HEK293 (cell line): ENCODE measurements at regions not wholly inside any gene's neighbourhood (a gene's known extent, or its start where the extent isn't known, plus 50 kb on each side); places are given as distances from the start of the nearest gene placed in this dataset.

Experiments used
- CTCF ChIA-PET: fragments of 350-600 bp; formaldehyde crosslinking; extraction: SDS; loops from one replicate; lab custom pipeline; 2021; ENCODE audit warnings: antibody characterized with exemption; lab: Yijun Ruan, JAX
- POLR2A ChIA-PET: fragments of 300-600 bp; formaldehyde crosslinking; extraction: SDS; loops from one replicate; lab custom pipeline; 2020; ENCODE audit warnings: antibody characterized with exemption, inconsistent platforms; lab: Yijun Ruan, JAX
- H3K27ac ChIP-seq: fragments of 200-500 bp; sonication (Bioruptor generic); 2 replicates; pipeline ENCODE4 v1.5.1; 2014; ENCODE audit warnings: low read depth, low read length, control low read depth, inconsistent platforms; ENCODE audit errors: extremely low read depth
- H3K36me3 ChIP-seq, 2 experiments: fragments of 200-500 bp in 1 of 2; sonication (Bioruptor generic) in 1 of 2; 1 replicate in 1 of 2; 2 replicates in 1 of 2; pipeline ENCODE4 v1.5.1; 2014 to 2017; ENCODE audit warnings: inconsistent platforms in 2 of 2, low read length in 2 of 2; ENCODE audit not compliant: control insufficient read depth in 2 of 2, insufficient read depth in 1 of 2
- H3K4me1 ChIP-seq: fragments of 200-500 bp; sonication (Bioruptor generic); 2 replicates; pipeline ENCODE4 v1.5.1; 2014; ENCODE audit warnings: mild to moderate bottlenecking, low read length, inconsistent platforms; ENCODE audit not compliant: control insufficient read depth, insufficient read depth
- H3K4me3 ChIP-seq: 2 replicates; pipeline ENCODE4 v1.5.1; 2011; ENCODE audit warnings: low read depth, mild to moderate bottlenecking, control low read depth, low read length, moderate library complexity
- H3K9me3 ChIP-seq: fragments of 200-500 bp; sonication (Bioruptor generic); 2 replicates; pipeline ENCODE4 v1.5.1; 2014; ENCODE audit warnings: low read depth, low read length, inconsistent platforms; ENCODE audit not compliant: control insufficient read depth, insufficient read depth
- CTCF ChIP-seq: fragments of 450-650 bp; formaldehyde crosslinking; IDR thresholded peaks from 2 replicates; pipeline ENCODE4 v1.5.1; 2016; ENCODE audit warnings: missing biosample characterization, missing genetic modification characterization
- RBAK ChIP-seq: fragments of 450-650 bp; formaldehyde crosslinking; IDR thresholded peaks from 2 replicates; pipeline ENCODE4 v1.5.1; 2016; ENCODE audit warnings: missing biosample characterization, missing genetic modification characterization
- REPIN1 ChIP-seq: fragments of 450-650 bp; formaldehyde crosslinking; IDR thresholded peaks from 2 replicates; pipeline ENCODE4 v1.5.1; 2017; ENCODE audit warnings: missing biosample characterization, missing genetic modification characterization, low read depth
- REST ChIP-seq: fragments of 450-650 bp; formaldehyde crosslinking; IDR thresholded peaks from 2 replicates; pipeline ENCODE4 v1.5.1; 2016; ENCODE audit warnings: missing biosample characterization, missing genetic modification characterization
- SETDB1 ChIP-seq: IDR thresholded peaks from one replicate; pipeline ENCODE4 v1.6.1; 2017; ENCODE audit warnings: mild to moderate bottlenecking, low read length, moderate library complexity, mixed read lengths; ENCODE audit not compliant: insufficient read length
- SP7 ChIP-seq: fragments of 450-650 bp; formaldehyde crosslinking; IDR thresholded peaks from 2 replicates; pipeline ENCODE4 v1.5.1; 2016; ENCODE audit warnings: missing biosample characterization, missing genetic modification characterization
- ZFHX2 ChIP-seq: fragments of 450-650 bp; formaldehyde crosslinking; conservative IDR thresholded peaks from 2 replicates; pipeline ENCODE4 v1.5.1; 2016; ENCODE audit warnings: missing biosample characterization, missing genetic modification characterization
- ZNF157 ChIP-seq: fragments of 450-650 bp; formaldehyde crosslinking; IDR thresholded peaks from 2 replicates; pipeline ENCODE4 v1.5.1; 2016; ENCODE audit warnings: missing biosample characterization, missing genetic modification characterization
- ZNF239 ChIP-seq: fragments of 450-650 bp; formaldehyde crosslinking; IDR thresholded peaks from 2 replicates; pipeline ENCODE4 v1.5.1; 2016; ENCODE audit warnings: missing biosample characterization, missing genetic modification characterization
- ZNF366 ChIP-seq: fragments of 450-650 bp; formaldehyde crosslinking; conservative IDR thresholded peaks from 2 replicates; pipeline ENCODE4 v1.5.1; 2016; ENCODE audit warnings: missing biosample characterization, missing genetic modification characterization
- ZNF37A ChIP-seq: fragments of 450-650 bp; IDR thresholded peaks from 2 replicates; pipeline ENCODE4 v1.5.1; 2018; ENCODE audit warnings: missing biosample characterization, missing genetic modification characterization
- ZNF394 ChIP-seq: fragments of 450-650 bp; formaldehyde crosslinking; IDR thresholded peaks from 2 replicates; pipeline ENCODE4 v1.5.1; 2016; ENCODE audit warnings: missing biosample characterization, missing genetic modification characterization, mild to moderate bottlenecking, moderate library complexity, borderline replicate concordance
- ZNF404 ChIP-seq: fragments of 450-650 bp; formaldehyde crosslinking; IDR thresholded peaks from 2 replicates; pipeline ENCODE4 v1.5.1; 2017; ENCODE audit warnings: missing biosample characterization, missing genetic modification characterization
- ZNF501 ChIP-seq: fragments of 450-650 bp; formaldehyde crosslinking; IDR thresholded peaks from 2 replicates; pipeline ENCODE4 v1.5.1; 2016; ENCODE audit warnings: missing biosample characterization, missing genetic modification characterization
- ZNF585B ChIP-seq: fragments of 450-650 bp; formaldehyde crosslinking; IDR thresholded peaks from 2 replicates; pipeline ENCODE4 v1.5.1; 2016; ENCODE audit warnings: missing biosample characterization, missing genetic modification characterization
- ZNF623 ChIP-seq: fragments of 450-650 bp; formaldehyde crosslinking; IDR thresholded peaks from 2 replicates; pipeline ENCODE4 v1.5.1; 2016; ENCODE audit warnings: missing biosample characterization, missing genetic modification characterization
- ZNF654 ChIP-seq: fragments of 450-650 bp; formaldehyde crosslinking; IDR thresholded peaks from 2 replicates; pipeline ENCODE4 v1.5.1; 2016; ENCODE audit warnings: low read depth, missing biosample characterization, missing genetic modification characterization
- ZNF707 ChIP-seq: fragments of 450-650 bp; formaldehyde crosslinking; IDR thresholded peaks from 2 replicates; pipeline ENCODE4 v1.5.1; 2016; ENCODE audit warnings: missing biosample characterization, missing genetic modification characterization
- ZNF837 ChIP-seq: fragments of 450-650 bp; formaldehyde crosslinking; IDR thresholded peaks from 2 replicates; pipeline ENCODE4 v1.5.1; 2016; ENCODE audit warnings: missing biosample characterization, missing genetic modification characterization
- TF ChIP-seq, protein P1 (sequence below): fragments of 450-650 bp; formaldehyde crosslinking; conservative IDR thresholded peaks from 2 replicates; pipeline ENCODE4 v1.5.1; 2016; ENCODE audit warnings: low read depth, missing biosample characterization, missing genetic modification characterization
- TF ChIP-seq, protein P2 (sequence below): fragments of 450-650 bp; formaldehyde crosslinking; IDR thresholded peaks from 2 replicates; pipeline ENCODE4 v1.5.1; 2016; ENCODE audit warnings: missing biosample characterization, missing genetic modification characterization

GRCh38 chr21:16034446-16035190, 304.8 kb downstream of the USP25 start:
- Histone ChIP-seq H3K9me3 (no peaks in the 10 kb centered on the region), H3K36me3 (no peaks in the 10 kb centered on the region), H3K4me1 (peaks cover 8% of the 10 kb centered on the region), H3K4me3 (no peak overlapping the region), H3K27ac (no peak overlapping the region)
- TF ChIP-seq ZNF585B (tag by site-specific recombination) = no peak
- TF ChIP-seq ZNF654 (tag by site-specific recombination) = no peak
- TF ChIP-seq SETDB1 = no peak
- no peak for TF ChIP-seq REST (tag by site-specific recombination)
- no peak for TF ChIP-seq ZNF37A (tag by site-specific recombination)
- TF ChIP-seq, protein P1, sequence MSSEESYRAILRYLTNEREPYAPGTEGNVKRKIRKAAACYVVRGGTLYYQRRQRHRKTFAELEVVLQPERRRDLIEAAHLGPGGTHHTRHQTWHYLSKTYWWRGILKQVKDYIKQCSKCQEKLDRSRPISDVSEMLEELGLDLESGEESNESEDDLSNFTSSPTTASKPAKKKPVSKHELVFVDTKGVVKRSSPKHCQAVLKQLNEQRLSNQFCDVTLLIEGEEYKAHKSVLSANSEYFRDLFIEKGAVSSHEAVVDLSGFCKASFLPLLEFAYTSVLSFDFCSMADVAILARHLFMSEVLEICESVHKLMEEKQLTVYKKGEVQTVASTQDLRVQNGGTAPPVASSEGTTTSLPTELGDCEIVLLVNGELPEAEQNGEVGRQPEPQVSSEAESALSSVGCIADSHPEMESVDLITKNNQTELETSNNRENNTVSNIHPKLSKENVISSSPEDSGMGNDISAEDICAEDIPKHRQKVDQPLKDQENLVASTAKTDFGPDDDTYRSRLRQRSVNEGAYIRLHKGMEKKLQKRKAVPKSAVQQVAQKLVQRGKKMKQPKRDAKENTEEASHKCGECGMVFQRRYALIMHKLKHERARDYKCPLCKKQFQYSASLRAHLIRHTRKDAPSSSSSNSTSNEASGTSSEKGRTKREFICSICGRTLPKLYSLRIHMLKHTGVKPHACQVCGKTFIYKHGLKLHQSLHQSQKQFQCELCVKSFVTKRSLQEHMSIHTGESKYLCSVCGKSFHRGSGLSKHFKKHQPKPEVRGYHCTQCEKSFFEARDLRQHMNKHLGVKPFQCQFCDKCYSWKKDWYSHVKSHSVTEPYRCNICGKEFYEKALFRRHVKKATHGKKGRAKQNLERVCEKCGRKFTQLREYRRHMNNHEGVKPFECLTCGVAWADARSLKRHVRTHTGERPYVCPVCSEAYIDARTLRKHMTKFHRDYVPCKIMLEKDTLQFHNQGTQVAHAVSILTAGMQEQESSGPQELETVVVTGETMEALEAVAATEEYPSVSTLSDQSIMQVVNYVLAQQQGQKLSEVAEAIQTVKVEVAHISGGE (tag by site-specific recombination) = no peak
- TF ChIP-seq RBAK (tag by site-specific recombination) = no peak
- no peak for TF ChIP-seq CTCF (tag by site-specific recombination)
- no peak for TF ChIP-seq REPIN1 (tag by site-specific recombination)
- TF ChIP-seq ZNF623 (tag by site-specific recombination) = no peak
- TF ChIP-seq ZNF239 (tag by site-specific recombination) = no peak
- ChIA-PET CTCF (interaction anchor here (0.9 kb wide), 1 partner anchor 133 kb away, joined by 3 read pairs; no protein-coding TSS in a partner anchor), POLR2A (no interaction called here)

DNA sequence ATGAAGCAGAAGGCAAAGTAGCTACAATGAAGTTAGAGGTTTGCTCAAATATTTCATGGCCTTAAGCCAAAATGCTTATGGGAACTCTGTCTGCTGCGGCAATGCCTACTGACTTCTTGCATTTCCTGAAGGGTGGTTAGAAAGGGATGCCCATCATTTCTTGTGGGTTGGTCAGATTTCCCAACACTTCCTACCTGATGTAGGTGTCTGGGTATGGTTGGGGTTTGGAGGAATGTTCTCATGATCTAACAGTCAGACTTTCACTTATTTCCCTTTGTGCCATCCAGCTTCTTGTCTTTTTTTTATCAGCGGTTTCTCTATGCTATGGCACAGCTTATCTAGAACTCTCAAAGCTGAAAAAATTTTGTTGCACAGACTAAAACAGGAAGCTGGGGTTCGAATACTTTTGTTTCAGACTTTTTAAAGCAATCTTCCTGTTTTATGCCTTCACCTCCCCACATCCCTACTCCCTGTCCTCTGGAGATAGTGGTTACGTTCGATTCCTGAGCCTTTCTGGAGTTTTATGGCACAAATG, 307.7 kb downstream of the USP25 start:
- ChIA-PET CTCF (interaction anchor here (0.5 kb wide), 1 partner anchor 127 kb away, joined by 3 read pairs; no protein-coding TSS in a partner anchor), POLR2A (no interaction called here)
- Histone ChIP-seq H3K4me1 (peaks cover 8% of the 10 kb centered on the region), H3K9me3 (no peaks in the 10 kb centered on the region), H3K4me3 (no peak overlapping the region), H3K36me3 (no peaks in the 10 kb centered on the region), H3K27ac (no peak overlapping the region)
- TF ChIP-seq ZFHX2 (tag by site-specific recombination) (no peak), ZNF707 (tag by site-specific recombination) (no peak), ZNF501 (no peak), ZNF394 (tag by site-specific recombination) (no peak), ZNF157 (tag by site-specific recombination) (no peak), ZNF366 (tag by site-specific recombination) (no peak), ZNF404 (tag by site-specific recombination) (no peak), SP7 (tag by site-specific recombination) (no peak), ZNF837 (tag by site-specific recombination) (no peak)
- TF ChIP-seq, protein P1 (tag by site-specific recombination) = no peak
- TF ChIP-seq, protein P2, sequence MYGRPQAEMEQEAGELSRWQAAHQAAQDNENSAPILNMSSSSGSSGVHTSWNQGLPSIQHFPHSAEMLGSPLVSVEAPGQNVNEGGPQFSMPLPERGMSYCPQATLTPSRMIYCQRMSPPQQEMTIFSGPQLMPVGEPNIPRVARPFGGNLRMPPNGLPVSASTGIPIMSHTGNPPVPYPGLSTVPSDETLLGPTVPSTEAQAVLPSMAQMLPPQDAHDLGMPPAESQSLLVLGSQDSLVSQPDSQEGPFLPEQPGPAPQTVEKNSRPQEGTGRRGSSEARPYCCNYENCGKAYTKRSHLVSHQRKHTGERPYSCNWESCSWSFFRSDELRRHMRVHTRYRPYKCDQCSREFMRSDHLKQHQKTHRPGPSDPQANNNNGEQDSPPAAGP (tag by site-specific recombination) = no peak
